Stimulated activated CD4-positive, alpha-beta T cell treated with anti-CD3 and anti-CD28 coated beads, Interleukin-2, amount 100 ng/mL, for 48 hours (primary cell): ENCODE measurements at regions not wholly inside any gene's neighbourhood (a gene's known extent, or its start where the extent isn't known, plus 50 kb on each side); places are given as distances from the start of the nearest gene placed in this dataset.

ENCODE experiments used
- DNase-seq, 2 donors: peaks; one replicate each; pipeline ENCODE4 v3.0.0-alpha.2; 2020

DNA sequence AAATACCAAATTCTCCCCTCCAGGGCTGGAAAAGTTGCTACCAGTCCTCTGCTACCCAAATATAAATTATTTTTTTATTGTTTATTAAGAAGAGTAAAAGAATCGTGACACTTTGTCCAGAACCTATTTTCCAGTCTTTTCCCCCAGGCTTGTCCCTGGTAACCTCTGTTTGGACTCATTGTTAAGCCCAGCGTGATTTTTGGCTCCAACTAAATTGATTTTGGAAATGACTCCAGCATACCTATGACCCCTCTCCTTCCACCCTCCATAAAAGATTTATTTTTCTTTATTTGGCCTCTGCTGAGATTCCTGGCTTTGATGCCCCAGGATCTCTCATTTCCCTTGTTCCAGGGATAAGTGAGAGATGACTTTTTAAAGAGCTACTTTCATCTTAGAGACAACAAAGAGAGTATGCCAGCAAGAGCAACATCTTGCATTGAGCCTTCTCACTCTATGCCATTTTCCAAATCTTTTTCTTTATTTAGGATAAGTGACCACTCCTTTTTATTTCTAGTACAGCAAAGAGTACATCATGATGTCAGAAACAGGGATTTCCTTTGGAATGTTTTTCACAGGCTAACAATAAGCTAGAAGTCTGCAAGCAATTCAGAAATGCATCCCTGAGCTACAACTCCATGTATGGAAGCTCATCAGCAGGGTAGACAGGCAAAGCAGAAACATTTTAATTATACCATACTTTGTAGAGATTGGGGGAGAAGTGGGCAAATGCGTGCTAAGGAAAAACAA, 75.8 kb downstream of the DAD1 start:
- DNase-seq: no peak

- no peak for DNase-seq
Observed at GRCh38 chr14:22512106-22512814, 76.8 kb downstream of the DAD1 start.

DNA sequence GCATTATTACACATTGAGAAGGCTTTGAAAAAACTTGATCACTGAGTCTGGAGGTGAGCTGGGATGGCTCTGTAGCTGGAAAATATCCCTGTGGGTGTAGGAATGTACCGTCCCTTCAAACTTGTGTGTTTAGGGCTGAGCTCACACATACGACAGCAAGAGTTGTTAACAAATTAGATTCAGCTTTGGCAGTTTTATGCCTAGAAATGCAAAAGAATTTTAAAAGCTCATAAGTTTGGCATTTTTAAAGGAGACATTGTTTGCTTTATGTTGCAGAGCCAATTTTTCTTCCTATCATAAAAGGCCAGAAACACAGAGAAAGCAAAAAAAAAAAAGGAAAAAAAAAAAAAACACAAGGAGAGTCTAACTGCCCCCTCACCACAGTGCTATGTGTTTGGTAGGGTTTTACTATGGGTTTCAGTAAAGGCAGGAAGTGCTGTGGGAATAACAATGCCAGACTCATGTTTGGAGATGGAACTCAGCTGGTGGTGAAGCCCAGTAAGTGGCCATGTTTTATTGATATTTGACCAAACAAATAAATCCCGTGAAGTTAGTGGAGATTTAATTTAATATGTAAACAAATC, 78.4 kb downstream of the DAD1 start:
- DNase-seq: no peak

DNA sequence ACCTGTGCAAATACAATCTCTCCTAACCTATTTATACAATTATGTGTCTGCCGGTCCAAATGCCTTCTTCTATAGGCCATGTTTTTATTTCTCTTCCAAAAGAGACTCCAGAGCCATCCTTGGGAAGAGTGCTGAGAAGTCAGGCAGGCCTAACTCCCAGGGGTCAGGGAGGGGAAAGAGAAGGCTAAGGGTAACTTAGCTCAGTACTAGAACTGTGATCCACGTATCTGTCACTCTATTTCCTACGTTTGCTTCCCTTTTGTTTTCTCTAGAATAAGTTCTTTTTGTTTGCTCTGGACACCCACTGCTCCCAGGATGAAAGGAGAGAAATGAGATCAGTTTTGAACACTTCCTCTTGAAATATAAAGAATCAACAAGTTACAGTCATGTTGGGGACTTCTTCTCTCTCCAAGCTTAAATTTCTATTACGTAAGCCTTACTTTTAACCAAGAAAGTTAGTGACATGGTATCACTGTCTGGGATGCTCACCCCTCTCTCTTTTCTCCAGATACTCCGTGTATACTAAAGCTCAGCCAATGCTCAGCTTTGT, 79.2 kb downstream of the DAD1 start:
- DNase-seq: no peak

DNA sequence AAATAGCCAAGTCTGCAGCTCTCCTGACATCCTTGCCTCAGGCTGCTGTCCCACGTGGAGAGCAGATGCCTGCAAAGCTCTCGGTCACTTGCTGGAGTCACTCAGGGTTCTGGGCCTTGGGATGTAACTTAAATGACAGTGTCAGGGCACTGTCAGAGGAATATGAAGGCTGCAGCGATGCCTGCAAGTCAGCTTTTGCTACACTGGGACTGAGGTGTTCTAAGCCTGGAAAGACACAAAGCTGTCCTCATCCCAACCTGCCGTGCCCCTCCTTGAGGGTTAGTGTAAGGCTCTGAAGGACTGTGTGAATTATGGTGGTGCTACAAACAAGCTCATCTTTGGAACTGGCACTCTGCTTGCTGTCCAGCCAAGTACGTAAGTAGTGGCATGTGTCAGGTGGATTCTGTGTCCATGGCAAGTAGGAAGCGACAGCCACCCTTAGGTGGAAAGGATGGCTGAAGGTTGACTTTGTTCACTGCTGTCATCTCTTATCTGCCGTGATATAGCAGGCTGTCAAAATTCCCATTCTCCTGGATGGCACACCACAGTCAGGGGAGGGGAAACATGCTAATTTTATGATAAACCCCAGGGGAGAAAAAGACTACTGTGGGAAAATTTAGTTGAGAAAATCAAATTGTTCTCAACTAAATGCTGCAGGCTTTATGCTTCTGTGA, 79.9 kb downstream of the DAD1 start:
- DNase-seq: no peak

DNA sequence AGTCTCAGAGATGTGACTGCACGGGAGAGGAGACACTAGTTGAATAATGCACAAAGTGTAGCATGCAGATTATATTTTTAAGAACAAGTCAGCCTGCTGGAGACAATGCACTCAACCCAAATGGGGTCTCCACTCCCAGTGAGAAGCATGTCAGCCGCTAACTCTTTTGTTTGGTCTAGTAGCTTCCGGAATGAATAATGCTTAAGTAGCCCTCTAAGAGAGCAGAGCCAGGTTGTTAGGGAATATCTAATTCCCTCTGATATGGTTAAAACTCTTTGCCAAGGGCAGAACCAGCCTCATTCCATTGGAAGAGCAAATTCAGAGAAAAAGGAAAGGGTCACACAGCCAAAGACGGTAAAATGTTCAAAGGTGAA, 80.4 kb downstream of the DAD1 start:
- DNase-seq: no peak

DNA sequence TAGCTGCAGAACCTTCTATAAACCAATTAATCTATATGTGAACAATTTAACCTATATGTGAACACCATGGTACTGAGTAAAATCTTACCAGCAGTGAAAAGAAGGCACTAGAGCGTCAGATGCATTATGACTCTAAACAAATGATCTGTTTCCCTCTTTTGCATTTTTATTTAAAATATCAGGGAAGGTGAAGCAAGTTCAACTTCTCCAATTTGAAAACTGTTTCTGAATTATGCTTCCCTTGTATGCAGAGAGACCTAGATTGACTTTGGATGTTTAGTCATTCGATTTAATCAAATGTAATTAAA, 80.9 kb downstream of the DAD1 start:
- no peak for DNase-seq

GRCh38 chr14:22506778-22507351, 82.2 kb downstream of the DAD1 start:
- no peak for DNase-seq

- no peak for DNase-seq
Observed at GRCh38 chr14:22506378-22506710, 82.7 kb downstream of the DAD1 start.

DNA sequence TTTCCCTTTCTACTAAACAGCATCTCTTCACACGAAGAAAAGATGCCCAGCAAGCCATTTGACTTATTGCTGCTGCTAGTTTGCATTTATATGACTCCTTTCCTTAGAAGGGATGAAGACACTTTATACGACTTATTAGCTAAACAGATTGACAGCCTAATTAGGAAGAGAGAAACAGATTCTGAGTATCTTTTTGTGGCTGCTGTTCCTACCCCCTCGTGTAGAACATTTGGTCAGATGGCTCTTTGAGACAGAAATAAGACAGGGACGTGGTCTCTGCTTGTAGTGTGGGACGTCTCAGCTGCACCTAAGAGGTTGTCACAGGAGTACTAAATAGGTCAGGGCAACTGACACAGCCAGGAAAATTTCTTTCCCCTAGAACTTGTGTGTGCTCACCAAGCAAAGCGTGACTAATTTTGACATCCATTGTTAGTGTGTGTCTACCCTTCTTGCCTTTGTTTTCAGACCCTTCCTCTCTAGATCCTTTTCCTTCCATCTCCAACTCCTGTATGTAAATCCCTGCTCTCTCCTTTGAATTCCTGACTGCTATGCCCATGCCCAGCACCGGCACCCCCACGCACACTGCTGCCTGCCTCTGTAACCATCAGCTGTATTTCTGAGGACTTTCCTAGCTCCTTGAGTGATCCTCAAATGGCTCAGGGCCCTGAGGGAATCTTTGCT, 83.2 kb downstream of the DAD1 start:
- no peak for DNase-seq

DNA sequence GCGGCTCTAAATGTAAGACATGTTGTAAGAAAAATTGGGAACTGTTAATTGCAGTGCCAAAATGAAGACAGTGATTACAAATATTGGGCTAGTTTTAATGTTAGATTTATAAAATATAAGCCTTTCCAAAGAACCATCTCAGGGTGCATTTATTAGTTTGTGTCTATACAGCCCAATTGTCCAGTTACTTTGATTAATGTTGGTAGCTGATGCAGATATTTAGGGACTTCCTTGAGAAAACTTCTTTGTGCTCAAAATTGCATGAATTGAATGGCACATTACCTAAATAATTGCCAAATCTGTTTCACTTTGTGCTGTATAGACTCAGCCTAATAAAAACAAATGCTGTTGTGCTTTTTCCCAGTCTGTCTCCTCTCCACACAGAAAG, 83.7 kb downstream of the DAD1 start:
- DNase-seq: no peak

DNA sequence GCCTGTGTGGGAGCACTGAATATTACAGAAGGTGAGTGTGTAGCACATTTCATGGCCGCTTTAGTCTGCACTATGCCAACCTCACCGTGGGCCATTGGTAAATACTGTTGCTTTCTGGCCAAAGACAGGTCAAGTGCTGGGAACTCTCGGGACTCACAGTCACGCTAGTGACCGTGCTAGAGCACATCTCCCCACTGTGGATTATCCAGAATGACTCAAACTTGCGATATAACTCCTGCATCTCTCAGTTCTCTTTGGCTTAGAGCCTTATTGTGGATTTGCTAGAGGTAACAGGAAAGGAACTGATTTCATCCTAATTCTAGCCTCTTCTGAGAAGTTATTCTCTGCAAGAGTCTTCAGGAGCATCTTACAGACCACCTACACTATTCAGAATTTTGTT, 86.5 kb downstream of the DAD1 start:
- DNase-seq: no peak

GRCh38 chr14:22502007-22502406, 87.0 kb downstream of the DAD1 start:
- no peak for DNase-seq

DNA sequence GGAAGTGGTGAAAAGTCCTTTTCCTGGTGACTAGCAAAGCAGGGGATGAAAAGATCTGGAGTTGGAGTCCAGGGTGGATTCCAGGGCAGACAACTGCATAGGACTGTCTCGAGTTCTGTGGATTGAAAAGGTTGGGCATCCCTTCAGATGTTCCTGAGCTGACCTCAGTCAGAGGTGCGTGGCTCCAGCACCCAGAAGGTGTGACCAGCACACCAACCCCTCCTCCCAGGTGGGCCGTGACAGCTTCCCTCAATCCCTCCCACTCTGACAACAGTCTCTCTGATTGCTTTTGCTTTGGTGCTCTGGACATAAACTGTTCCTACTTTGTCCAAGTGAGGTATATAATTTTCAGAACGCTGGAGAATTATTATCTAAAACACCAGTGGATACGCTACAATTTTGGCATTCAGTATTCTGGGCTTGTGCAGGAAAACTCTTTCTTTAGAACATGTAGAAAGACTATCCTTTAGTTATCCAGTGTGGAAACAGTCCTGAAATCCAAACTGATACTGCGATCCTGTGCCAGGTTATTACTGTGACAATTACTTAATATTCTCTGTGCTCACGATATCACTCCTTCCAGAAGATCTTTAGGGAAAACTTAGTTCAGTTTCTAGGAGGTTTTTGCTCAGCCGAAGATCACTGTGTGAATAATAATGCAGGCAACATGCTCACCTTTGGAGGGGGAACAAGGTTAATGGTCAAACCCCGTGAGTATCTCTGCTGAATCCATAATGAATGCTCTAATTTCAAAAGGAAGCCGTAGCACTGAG, 87.9 kb downstream of the DAD1 start:
- no peak for DNase-seq

DNA sequence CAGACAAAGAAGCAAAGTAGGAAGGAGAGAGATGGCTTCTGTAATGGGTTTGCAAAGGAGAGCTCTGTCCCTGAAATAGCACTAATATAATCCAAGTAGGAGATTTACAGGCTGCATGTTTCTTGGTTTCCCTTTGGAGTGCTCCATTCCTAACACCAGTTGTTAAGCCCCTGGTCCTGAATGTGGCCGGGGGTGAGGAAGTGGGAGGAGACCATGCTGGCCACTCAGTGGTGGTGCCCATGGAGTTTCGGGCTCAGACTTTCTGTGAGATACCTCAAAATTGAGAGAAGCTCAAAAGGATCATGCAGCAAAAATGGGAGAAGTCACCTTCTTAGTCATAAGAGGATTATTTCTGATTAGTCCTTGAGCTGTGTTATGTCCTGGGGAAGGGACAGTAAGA, 88.5 kb downstream of the DAD1 start:
- no peak for DNase-seq

DNA sequence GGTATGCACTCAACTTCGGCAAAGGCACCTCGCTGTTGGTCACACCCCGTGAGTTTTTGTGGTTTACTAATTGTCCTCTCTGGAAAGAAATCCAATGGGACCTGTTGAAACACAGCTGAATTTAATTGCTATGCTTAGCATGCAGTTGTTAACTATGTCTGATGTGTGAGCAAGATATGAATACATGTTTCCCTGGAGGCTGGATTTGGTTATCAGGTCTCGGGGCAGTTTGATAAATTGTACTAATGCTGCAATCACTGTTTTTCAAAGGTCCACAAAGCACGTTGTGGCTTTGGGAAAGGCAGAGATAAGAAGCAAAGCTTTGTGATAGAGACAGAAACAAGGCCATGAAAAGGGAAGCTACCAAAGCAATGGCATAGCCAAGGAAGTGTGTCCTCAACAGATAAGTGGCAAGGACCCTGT, 91.3 kb downstream of the DAD1 start:
- DNase-seq: no peak

- no peak for DNase-seq
Observed at GRCh38 chr14:22497144-22497423, 91.9 kb downstream of the DAD1 start.

GRCh38 chr14:22494486-22495135, 94.4 kb downstream of the DAD1 start:
- no peak for DNase-seq

GRCh38 chr14:22493753-22494152, 95.3 kb downstream of the DAD1 start:
- no peak for DNase-seq

DNA sequence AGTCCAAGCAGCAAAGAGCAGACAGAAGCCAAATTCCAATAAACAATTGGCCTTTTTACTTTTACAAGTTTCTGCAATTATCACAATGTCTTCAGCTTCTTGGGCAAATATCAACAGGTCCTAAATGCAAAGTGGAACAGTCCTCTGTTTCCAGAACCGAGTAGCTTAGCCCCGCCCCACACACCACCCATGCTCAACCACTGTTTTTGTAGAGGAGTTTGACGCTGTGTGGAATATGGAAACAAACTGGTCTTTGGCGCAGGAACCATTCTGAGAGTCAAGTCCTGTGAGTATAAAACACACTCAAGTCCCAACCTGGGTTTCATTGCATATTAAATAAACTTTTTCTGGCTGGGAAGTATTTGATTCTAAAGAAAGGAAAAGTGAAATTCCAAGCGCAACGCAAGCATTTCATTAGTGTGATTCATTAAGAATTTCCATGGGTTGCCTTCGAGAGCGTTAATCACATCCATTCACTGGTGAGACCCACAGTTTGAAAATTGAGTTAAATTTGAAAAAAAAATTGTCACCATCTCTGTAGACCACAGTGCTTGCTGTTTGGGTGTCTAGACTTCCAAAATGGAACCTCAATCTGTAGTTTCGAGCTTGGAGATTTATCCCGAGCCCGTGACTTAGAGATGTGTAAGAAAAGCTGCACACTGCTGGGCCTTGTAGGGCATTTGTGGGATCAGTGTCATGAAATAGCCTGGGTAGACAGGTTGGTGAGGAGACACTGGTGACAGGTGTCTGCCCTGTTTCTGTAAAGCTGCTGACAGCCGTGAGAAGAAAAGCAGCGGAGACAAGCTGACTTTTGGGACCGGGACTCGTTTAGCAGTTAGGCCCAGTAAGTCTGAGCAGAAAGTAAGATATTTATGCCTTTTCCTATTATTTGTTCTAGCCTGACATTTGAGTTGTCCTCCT, 96.1 kb downstream of the DAD1 start:
- DNase-seq: no peak
